Coronary artery (tissue), 2 donors: ENCODE measurements at regions not wholly inside any gene's neighbourhood (a gene's known extent, or its start where the extent isn't known, plus 50 kb on each side); places are given as distances from the start of the nearest gene placed in this dataset.

Experiments
- DNase-seq: peaks from one replicate; pipeline ENCODE4 v3.0.0-alpha.2; 2017; ENCODE audit warnings: low spot score
- H3K27ac ChIP-seq, 2 donors: fragments of 200-600 bp; sonication (generic); one replicate each; pipeline ENCODE4 v1.5.1; 2016 to 2019
- H3K4me3 ChIP-seq: fragments of 200-600 bp; sonication (generic); 2 replicates; pipeline ENCODE4 v1.5.1; 2016; ENCODE audit warnings: mild to moderate bottlenecking, moderate library complexity
- TF ChIP-seq, protein P1 (sequence below): fragments of 200-600 bp; sonication (generic); IDR thresholded peaks from one replicate; pipeline ENCODE4 v1.5.1; 2019; ENCODE audit warnings: antibody characterized with exemption

DNA sequence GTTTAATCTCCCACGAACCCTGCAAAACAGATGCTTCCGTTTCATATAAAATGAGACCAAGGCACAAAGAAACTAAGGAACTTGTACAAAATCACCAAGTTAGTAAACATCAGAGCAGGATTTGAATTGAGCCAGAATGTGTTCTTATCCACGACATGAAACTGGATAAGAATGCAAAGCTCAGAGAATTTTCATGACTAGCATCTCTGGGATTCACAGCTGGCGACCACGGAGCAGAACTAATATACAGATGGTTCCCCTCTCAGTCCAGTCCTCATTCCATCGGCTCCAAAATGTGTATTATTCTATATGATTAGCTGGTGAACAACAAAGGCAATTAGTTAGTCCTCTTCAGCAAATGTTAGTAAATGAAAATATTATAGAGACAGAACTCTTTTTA lies 72.3 kb upstream of the ERG start:
- no peak for DNase-seq
- Histone ChIP-seq H3K27ac (no peak overlapping the region), H3K4me3 (no peak overlapping the region)
- TF ChIP-seq, protein P1, sequence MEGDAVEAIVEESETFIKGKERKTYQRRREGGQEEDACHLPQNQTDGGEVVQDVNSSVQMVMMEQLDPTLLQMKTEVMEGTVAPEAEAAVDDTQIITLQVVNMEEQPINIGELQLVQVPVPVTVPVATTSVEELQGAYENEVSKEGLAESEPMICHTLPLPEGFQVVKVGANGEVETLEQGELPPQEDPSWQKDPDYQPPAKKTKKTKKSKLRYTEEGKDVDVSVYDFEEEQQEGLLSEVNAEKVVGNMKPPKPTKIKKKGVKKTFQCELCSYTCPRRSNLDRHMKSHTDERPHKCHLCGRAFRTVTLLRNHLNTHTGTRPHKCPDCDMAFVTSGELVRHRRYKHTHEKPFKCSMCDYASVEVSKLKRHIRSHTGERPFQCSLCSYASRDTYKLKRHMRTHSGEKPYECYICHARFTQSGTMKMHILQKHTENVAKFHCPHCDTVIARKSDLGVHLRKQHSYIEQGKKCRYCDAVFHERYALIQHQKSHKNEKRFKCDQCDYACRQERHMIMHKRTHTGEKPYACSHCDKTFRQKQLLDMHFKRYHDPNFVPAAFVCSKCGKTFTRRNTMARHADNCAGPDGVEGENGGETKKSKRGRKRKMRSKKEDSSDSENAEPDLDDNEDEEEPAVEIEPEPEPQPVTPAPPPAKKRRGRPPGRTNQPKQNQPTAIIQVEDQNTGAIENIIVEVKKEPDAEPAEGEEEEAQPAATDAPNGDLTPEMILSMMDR = no peak

DNA sequence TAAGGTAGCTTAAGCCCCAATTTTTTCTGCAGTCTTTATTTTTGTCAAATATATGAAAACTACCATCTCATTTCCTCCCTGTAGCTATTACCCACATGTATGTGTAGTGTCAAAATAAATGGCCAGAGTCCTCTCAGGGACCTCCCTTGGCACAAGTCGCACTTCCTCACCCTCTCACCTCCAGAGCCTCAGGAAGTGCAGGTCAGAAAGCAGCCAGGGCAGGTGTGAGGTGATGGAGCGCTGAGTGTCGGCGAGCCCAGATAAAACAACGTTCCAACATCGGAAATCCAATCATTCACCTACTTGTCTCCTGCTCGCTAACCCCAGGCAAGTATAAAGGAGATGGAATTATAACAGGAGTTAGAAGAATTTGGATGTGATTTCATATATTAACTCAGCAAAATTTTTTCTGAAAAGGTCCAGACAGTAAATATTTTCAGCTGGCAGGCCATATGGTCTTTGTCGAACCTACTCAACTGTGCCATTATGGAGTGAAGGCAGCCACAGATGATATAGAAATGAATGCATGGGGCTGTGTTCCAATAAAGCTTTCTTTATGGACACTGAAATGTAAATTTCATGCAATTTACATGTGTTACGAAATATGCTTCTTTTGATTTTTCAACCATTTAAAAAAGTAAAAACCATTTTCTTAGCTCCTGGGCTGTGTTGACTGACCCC lies 76.8 kb upstream of the ERG start:
- H3K27ac ChIP-seq = no peak overlapping the region
- DNase-seq = no peak
- TF ChIP-seq, protein P1 = no peak
- no peak overlapping the region for H3K4me3 ChIP-seq

DNA sequence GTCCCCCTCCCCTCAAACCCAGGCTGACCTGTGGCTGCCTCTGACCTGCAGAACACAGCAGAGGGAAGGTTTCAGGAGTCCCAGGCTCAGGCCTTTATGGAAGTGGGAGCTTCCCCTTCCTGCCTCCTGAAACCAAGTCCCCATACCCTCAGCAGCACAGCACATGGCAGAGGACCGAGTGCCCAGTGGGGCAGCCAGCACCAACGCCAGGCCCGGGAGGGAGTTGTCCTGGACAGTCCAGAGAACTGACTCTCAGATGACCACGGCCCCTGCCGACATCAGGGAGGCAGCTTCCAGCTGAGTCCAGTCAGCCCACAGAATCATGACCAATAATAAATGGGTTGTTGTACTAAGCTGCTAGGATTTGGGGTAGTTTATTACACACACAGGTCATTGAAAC lies 79.6 kb upstream of the ERG start:
- DNase-seq = no peak
- Histone ChIP-seq H3K27ac (no peak overlapping the region), H3K4me3 (no peak overlapping the region)
- TF ChIP-seq, protein P1 = no peak

DNA sequence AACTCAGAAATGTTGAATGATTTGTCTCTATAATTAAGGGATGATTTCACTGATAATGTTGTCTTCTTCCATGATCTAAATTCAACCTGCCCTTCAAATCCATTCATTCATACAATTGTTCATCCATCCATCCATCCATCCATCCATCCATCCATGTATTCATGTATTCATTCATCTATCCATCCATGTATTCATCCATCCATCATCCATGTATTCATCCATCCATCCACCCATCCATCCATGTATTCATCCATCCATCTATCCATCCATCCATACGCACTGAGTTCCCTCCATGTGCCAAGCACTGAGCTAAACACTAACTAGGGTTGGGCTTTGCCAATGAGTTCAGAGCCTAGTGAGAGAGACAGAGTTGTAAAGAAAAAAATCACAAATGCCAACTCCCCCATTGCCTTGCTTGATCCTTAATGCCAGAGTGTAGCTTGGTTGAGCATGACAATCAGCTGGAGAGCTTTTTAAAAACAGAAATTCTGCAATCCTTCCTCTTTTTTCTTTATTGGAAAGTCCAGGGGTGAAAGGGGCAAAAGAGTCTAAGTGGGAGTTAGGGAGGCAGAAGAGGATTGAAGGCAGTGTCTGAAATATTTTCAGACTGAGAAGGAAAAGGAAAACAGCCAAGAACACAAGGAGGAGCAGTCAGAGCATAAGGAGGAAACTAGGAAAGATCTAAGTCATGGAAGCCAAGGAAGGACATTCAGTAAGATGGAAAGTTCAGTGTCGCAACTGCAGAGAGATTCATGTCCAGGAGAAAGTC lies 92.4 kb upstream of the ERG start:
- no peak overlapping the region for H3K4me3 ChIP-seq
- TF ChIP-seq, protein P1 = no peak
- DNase-seq = no peak
- H3K27ac ChIP-seq = peak overlapping the region in 1 of 2 donors; percentile 34

DNA sequence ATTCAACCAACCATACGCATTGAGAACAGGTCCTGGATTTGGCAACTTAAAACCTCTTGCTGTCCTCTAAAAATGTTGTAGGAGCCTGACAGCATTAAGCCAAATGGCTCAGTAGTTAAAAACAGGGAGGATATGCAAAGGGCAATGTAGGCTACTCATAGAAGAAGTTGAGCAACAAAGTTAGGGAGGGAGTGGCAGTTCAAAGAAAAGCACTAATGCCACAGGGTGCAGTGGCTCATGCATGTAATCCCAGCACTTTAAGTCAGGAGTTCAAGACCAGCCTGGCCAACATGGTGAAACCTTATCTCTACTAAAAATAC lies 92.9 kb upstream of the ERG start:
- Histone ChIP-seq H3K27ac (no peak overlapping the region), H3K4me3 (no peak overlapping the region)
- no peak for DNase-seq
- TF ChIP-seq, protein P1 = no peak

DNA sequence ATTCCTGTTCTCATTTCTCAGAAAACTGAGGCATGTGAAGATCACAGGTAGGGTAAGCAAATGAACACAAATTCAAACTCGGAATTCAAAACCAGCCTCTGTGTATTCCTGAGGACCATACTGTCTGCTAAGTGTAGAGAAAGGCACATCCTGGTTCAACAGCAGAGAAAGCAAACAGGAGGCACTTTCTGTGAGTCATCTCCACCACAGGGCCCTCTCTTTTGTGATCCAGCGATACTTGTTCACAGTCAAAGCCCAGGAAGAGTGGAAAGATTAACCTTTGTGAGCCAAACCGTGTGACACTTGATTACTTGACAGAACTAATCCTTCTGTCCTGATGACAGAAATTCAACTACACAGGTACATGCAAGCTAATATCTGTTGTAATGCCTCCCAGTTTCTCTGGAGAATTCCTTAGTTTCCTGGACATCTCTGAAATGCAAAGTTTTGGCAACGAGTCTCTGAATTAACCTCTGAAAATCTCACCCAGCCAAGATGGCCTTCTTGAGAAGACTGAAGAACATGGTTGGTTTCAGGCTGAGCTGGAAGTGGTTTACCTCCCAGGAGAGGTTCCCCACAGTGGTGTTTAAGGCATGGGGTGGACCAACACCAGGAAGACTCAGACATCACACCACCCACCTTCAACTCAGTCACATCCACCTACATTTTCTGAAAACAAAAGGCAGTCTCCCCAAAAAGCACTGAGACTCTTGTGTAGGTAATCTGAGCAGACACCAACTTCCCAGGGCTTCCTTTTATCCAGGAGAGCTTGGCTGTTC lies 98.2 kb upstream of the ERG start:
- H3K27ac ChIP-seq = no peak overlapping the region
- H3K4me3 ChIP-seq = no peak overlapping the region
- no peak for DNase-seq
- TF ChIP-seq, protein P1 = no peak
